DMS79 treated with DMSO at 0.1 percent for 48 hours (cell line): ENCODE measurements at regions not wholly inside any gene's neighbourhood (a gene's known extent, or its start where the extent isn't known, plus 50 kb on each side); places are given as distances from the start of the nearest gene placed in this dataset.
A peak's percentile ranks its signal among the peaks of the same experiment; 100 is the strongest.

Experiments
- DNase-seq: peaks from one replicate; lab custom pipeline; 2025; lab: John Stamatoyannopoulos, UW

DNA sequence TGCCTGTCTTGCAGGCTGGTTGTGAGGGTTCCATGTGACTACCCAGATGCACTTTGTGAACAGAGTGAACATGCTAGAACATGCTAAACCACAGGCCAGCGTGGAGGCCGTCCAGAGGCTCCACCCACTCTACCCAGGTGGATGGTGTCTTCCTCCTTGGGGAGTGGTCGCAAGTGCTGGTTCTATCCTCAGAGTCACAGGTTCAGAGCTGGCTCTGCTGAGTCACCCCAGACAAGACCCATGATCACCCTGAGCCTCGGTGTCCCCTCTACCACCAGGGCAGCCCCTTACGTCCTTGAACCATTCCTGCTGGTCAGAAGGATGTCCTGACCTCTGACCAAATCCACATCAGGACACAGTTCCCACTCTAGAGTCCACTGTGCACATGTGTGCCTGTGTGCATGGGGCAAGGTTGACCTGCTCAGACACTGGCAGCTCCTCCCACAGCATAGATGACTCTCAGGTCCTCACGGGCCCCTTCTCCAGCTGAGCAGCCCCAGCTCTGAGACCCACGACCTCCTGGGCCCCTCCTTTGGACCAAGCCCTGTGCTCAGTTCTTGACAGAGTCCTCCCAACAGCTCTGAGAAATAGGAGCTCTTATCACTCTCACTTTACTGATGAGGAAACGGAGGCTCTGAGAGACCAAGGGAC lies 391.8 kb downstream of the MATN1 start:
- DNase-seq: no peak

DNA sequence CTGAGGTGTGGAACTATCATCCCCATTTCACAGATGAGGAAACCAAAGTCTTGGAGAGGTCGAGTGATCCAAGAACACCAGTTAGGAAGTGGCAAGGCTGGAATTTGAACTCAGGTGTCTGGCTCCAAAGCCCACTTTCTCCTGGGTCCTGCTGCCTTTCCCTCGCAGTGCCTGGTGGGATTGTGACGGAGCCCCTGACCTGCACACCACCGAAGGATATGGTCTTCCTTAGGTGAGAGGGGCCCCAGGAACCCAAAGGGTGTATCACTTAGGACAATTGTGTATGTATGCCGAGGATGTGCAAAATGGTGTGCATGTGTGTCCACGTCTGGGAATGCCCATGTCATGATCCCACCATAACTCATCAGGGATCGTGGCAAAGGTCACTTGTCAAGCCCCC lies 392.7 kb downstream of the MATN1 start:
- no peak for DNase-seq

DNA sequence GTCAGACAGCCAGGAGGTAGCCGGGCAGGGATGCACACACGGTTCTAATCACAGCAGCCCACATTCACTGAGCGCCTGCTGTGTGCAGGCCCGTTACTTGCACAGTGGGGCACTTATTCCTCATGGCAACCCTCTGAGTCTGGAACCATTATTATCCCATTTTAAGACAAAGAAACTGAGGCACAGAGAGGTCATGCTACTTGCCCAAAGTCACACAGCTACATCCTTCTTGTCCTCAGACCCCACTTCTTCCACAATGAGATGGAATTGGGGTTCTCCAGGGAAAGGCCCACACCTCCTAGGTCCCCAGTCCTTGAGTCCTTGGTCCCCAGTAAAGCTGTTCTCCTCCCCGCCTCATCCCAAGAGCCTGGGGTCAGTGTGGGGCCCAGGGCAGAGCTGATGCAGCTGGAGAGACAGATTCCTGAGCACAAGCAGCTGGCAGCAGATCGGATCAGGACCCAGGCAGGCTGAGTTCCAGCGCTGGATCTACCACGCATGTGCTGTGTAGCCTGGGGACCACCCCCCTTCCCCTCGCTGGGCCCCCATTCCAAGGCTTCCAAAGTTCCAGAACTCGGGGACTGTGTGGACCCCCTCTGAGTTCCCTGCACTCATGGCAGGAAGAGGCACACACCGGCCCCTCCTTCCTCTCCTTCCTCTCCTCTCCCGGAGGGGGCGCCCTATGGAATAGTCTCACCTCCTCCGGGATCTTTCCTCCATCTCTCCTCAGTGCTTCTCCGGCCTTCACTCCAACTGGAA lies 393.4 kb downstream of the MATN1 start:
- no peak for DNase-seq

DNA sequence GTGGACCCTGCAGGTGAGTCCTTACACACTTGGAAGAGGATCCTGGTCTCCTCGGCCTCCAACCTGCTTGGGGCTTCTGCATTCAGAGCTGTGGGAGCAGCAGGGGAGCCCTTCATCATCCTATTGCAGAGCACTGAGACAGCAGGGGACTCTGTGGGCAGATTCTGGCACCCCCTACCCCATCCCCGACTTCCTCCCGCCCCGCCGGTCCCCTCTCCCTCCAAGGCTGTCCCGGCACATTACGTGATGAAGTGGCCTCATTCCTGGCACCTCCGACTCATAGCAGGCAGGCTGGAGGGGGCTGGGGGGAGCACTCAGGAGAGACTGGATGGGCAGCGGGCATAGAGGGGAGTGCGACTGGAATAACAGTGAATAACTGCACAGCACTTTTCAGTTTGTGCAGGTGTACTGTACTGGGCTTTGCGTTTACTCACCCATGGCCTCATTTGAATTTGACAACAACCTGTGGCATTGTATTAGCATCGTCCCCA lies 394.1 kb downstream of the MATN1 start:
- no peak for DNase-seq

DNA sequence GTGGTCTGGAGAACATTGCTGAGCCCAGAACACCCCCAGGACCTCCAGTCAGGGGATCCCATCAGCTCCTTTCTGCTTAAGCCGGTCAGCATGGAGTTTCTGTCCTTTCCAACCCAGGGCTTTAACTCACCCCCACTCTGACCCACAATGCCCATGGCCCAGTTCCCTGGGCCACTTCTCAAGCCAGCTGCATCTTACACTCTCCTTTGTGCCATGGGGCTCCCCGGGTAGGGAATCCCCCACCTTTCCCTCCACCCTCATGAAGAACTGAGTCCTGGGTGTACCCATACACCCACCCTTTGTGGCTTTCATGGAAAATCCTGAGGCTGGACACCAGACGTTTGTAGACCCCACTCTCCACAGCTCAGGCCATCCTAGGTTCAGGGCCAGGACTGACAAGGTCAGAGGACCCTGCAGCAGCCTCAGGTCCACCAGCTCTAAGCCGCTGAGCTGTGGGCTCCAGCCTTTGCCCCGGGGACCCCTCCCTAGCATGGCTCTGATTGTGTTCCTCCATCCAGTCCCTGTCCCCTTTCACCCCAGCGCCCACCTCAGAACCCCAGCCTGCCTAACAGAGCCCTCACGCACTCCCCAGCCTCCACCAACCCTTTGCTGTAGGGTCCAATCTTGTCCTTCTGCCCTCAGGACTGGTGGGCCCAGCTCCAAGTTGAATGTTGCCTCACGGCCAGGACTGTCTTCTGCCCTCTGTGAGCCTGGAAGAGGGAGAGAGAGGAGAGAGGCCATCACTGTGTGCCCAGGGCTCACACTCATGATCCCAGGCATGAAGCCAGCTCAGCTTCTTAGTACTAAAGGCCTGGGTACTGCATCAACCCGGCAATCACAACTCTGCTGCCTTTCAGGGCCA lies 394.8 kb downstream of the MATN1 start:
- no peak for DNase-seq

DNA sequence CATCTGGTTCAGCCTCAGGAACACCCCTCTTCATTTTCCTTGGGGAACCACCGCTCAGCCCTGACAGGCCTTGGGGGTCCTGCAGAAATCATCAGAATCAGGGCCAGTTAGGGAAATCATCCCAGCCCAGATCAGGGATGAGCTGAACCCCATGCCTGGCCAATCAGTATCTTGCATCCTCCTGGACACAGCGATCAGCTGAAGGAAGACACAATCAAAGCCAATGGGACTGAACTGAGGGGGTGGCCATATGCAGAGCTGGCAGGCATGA lies 395.4 kb downstream of the MATN1 start:
- no peak for DNase-seq

DNA sequence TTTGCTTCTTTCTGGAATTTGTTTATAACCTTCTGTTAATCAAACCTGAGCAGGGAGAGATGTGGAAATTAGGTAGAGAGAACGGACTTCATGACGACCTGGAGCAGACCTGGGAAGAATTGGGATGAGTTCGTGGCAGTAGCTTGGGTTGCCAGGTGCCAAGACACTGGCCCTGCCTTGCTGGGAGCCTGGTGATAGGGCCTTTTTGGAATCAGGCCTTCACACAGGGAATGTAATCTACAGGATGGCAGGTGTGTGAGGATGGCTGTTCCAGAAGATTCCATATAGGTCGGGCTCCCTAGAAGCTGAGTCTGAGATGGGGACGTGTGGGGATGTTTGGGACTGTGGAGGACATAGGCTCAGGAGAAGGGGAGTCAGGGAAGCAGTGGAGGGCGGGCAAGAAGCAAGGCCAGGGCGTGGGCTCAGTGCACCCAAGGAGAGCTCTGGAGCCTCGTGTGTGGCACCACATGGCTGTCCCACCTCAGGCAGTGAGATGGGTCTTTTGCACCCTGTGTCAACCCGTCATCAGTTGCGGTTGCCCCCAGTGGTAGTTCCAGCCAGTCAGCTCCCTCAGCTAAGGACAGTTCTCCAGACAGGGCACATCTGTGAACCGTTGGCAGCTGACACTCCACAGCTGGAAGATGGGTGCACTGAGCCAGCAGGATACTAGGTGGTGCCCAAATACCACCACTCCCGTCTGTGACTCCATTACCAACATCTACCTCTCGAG lies 395.9 kb downstream of the MATN1 start:
- no peak for DNase-seq

DNA sequence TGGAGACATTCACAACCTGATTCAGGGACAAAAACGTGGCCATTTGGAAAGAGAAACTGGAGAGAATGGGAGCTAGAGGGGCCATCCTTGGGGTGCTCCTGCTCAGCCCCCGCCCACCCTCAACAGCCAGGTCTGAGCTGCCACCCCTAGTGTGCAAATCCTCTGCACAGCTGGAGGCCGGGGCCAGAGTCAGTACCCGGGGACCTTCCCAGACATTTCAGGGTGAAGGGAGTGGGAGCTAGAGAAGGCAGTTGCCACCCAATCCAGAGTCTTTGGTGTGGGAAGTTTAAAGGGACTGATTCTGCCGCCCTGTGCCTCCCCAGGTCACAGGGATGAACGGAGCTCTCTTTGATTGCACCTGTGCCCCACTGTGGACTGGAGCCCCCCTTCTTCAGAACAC lies 397.4 kb downstream of the MATN1 start:
- DNase-seq: no peak

DNA sequence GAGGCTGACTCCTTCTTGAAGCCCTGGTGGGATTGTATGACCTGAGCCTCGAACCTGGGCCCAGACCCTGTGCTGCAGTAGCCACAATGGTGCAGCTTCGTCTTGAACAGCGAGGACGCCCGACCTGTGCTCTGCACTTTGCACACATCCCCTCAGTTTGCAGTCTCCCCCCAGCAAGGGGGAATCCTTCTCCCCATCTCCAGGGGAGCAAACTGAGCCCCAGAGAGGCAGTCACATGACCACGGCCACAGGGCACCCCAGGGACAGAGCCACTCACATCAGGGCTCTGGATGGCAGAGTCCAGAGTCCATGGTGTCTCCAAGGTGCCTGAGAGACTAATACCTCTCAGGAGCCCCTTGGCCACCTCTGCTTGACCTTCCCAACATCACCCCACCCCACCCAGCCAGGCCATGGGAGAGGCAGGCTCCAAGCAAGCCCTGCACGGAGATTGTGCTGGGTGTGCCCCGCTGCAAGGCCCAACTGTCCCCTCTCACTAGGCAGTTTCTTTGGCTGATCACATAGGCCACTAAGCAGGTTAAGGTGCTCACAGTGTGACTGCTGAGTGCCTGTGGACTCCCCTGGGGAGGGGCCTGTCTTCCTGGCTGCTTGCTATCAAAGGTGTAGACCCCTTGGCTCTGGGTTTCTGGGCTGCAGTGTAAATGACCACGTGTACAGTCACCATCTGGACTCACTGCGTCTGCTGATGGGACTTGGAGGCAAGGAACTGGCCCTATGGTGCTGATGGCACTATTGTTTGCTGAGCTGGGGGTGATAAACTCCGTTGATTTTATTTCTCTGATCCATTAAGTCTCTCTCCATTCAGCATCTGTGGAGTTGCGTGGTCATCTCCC lies 398.1 kb downstream of the MATN1 start:
- DNase-seq: no peak

DNA sequence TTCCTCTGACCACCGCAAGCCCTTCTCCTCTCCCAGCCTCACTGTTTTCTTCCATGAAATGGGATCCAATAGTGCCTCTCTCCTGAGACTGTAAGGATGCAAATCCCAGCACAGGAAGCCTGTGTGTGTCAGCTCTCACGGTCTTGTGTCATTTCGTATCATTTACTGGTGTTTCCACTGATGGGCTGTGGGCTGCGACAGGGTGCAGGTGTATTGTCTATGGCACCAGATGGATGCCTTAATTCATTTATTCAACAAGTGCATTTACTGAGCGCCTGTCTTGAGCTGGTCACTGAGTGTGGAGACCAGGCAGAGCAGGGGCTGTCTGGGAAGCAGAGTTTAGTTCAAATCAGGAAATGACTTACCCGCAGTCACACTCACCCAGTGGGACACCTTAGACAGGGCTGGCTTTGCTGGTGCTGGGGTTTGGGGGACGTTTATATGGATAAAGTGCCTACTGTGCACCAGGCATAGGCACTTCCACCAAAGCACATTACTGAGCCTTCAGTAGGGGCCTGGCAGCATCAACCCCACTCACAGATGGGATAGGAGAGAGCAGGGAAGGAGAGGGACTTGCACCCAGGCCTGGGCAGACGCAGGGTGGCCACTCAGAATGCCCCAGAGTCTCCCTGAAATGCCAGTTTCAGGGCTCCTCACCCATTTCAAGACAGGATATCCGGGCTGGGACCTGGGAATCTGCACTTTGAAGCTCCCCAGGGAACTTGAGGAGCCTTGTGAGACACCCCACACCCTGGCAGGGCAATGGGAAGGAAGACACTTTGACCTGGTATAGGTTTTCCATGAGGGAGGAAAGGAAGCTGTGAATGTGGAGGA lies 398.9 kb downstream of the MATN1 start:
- no peak for DNase-seq

DNA sequence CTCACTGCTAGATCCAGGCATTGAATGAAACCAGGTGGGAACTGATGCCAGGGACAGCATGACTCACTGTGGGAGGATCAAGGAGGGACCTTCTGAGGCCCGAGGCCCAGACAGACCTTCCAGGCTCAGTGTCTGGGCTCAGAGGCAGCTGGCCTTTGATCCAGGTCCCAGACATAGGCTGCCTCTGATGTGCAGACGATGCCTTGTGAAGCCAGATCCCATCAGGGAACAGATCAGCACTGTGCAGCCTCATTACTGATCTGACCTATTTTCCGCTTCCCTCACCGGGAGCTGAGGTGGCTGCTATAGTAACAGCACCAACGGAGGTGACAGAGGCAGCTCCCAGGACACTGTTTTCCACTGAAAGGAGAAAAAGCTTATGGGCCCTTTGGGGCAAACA lies 399.5 kb downstream of the MATN1 start:
- no peak for DNase-seq

DNA sequence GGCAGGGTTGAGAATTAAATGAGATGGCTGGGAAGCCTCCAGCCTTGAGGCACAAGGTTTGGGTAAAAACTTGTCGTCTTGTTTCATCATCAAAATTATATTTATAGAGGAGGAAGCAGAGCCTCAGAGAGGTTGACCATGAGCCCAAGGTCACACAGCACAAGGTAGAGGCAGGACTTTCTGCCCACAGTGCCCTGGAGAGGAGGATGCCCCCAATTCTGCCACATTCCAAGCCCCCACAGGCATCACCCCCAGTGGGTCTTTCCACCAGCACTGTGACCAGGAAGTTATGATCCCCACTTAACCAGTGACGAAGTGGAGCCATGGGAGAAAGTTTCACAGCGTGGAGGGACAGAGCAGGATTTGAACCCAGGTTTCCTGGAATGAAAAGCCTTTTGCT lies 400.0 kb downstream of the MATN1 start:
- DNase-seq: no peak

DNA sequence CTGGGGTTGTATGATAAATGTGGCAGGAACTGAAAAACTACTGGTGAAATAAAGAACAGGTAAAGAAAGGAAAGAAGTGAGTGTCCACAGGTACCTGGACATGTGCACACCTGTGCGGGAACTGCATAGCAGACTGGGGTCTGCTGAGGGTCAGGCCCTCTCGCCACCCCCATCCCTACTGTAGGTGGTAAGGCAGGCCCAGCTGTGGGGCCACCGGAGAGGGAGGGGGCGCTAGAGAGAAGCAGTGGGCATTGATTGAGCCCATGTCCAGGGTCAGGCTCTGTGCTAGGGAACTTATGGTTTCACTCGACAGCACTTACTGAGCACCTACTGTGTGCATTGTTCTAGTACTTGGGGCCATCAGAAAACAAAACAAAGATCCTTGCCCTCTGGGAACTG lies 400.5 kb downstream of the MATN1 start:
- no peak for DNase-seq

DNA sequence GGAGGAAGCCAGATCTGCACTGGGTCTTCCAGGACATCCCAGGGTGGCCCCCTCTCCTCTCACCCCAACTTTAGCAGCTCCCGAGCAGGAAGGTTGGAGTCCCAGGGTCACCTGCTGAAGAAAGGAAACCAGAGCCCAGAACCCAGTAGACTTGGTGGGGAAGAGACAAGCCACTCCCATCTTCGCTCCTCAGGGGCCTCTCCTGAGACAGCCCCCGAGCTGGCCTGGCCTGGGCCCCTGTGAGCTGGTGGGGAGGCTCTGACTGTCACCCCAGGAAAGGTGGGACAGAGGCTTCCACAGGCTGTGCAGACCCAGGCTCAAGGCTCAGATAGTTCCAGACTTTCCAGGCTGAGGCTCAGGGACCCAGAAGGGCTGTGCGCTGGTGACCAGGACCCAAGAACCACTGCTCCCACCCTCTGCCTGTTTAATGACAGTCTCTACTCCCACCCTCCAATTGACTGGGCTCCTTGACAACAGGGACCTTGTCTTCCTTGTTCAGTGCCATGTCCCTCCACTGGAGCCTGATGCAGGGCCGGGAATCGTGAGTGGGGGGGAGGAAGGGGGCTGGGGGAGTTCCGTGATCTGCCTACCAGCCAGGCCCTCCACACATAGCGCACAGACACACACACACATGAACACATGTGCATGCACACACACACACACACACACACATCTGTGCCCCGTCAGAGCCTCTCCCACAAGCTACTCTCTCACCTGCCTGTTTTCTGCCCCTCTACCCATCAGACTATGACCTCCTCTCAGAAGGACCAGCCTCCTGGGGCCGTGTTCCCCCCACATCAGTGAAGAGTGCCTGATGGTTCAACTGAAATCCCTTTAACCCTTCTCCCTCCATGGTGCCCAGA lies 401.2 kb downstream of the MATN1 start:
- DNase-seq: no peak

DNA sequence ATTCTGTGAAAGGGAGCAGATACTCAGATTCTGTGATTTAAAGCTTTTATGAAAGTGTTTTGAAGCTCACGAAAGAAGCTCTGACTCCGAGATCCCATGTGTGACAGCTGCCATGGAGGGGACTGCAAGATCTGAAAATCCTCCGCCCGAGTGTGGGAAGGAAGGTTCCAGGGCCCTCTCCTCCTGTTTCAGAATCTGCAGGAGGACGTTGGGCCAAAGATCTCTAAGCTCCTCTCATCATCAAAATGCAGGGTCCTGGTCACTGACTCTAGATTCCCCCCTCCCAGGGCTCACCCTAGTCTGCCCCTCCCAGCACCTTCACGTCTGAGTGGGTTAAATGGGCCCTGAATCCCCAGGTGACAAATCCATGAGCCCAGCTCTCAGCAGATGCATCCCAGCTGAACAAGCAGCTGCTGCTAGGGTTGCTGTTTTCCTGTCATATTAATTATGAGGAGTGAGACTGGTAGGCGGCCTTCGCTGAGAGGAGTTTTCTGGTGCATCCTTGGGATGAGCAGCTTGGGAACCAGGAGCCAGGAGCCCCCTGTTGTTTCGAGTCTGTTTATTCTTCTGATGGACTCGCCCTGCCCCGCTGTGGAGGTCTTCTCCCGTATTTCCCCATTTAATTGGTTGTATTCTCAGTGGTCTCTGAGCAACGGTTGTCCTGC lies 402.0 kb downstream of the MATN1 start:
- DNase-seq: peak; percentile 15

DNA sequence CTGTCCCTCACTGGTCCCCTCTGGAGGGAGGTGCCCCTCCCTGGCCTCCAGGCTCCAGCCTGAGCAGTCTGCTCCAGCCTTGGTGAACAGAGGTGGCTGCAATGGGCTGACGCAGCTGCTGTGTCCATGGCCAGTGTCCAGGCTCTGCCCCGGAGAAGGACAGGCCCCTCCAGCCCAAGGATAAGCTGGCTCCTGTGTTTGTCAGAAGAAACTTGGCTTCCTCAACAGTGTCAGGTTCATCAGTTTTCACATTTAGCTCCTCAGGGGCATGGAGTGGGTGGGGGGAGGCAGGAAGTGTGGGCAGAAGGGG lies 402.8 kb downstream of the MATN1 start:
- no peak for DNase-seq

DNA sequence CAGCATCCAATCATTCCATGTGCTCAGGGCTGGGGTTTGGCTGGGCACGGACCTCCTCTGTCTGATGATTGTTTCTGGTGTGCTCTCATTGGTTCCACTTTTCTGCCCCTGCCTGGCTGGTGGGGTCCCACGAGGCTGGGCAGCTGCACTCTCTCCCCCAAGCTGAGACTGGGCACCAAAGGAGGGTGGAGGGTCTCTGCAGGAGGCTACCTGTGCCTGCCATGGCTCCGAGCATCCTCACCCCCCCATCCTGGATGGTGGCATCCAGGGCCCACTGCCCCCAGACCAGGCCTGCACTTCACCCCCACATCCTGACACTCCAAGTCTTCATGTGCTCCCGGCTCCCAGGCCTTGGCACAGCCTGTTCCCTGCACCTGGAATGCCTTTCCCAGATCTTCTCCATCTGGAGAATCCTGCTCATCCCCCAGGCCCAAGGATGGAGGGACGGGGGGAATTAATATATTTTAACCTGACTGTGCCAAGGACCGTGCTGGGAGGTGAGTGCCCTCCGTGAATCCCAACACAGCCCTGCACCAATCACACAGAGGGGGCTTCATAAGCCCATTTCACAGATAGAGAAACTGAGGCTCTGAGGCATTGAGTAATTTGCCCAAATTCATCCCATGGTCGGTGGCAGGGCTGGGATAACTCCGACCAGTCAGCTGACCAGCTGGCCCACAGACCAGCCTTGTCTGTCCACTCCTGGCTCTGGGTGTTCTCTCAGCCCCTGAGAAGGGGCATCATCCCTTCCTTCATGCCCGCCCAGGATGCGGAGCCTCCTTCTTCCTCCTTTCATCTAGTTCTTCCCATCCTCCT lies 403.4 kb downstream of the MATN1 start:
- no peak for DNase-seq
